RWPE1 (cell line): ENCODE measurements at regions not wholly inside any gene's neighbourhood (a gene's known extent, or its start where the extent isn't known, plus 50 kb on each side); places are given as distances from the start of the nearest gene placed in this dataset.
A peak's percentile ranks its signal among the peaks of the same experiment; 100 is the strongest.

Experiments
- CTCF ChIA-PET: fragments of 350-600 bp; sonication (Branson Sonifier 250); formaldehyde crosslinking; extraction: SDS; loops from one replicate; lab custom pipeline; 2021; lab: Yijun Ruan, JAX
- POLR2A ChIA-PET: fragments of 400-600 bp; formaldehyde crosslinking; extraction: SDS; loops from one replicate; lab custom pipeline; 2020; ENCODE audit warnings: antibody characterized with exemption; ENCODE audit not compliant: low non-redundant PET; lab: Yijun Ruan, JAX
- DNase-seq: peaks from one replicate; pipeline ENCODE4 v3.0.0; 2012; ENCODE audit warnings: low spot score
- H3K27ac ChIP-seq: fragments of 450-650 bp; 2 replicates; pipeline ENCODE4 v1.5.1; 2017
- CTCF ChIP-seq: fragments of 450-650 bp; conservative IDR thresholded peaks from 2 replicates; pipeline ENCODE4 v1.5.1; 2017; ENCODE audit warnings: low read depth, mild to moderate bottlenecking

GRCh38 chr6:9496837-9497236 is 918.0 kb downstream of the TFAP2A start:
- DNase-seq = no peak
- TF ChIP-seq CTCF = no peak
- H3K27ac ChIP-seq = no peak overlapping the region
- ChIA-PET POLR2A (no interaction called here), CTCF (no interaction called here)

GRCh38 chr6:9494864-9495263 is 920.0 kb downstream of the TFAP2A start:
- ChIA-PET POLR2A (no interaction called here), CTCF (interaction anchor here (0.7 kb wide), 1 partner anchor 259 kb away, joined by 3 read pairs; no protein-coding TSS in a partner anchor)
- TF ChIP-seq CTCF = no peak
- no peak overlapping the region for H3K27ac ChIP-seq
- no peak for DNase-seq

- no peak overlapping the region for H3K27ac ChIP-seq
- CTCF ChIA-PET = no interaction called here
- POLR2A ChIA-PET = no interaction called here
- no peak for DNase-seq
- no peak for TF ChIP-seq CTCF
Measured at GRCh38 chr6:9492790-9493189, 922.1 kb downstream of the TFAP2A start.

- no peak for TF ChIP-seq CTCF
- H3K27ac ChIP-seq = no peak overlapping the region
- ChIA-PET POLR2A (no interaction called here), CTCF (no interaction called here)
- no peak for DNase-seq
Measured at GRCh38 chr6:9487128-9487527, 927.7 kb downstream of the TFAP2A start.

GRCh38 chr6:9485992-9486391 is 928.9 kb downstream of the TFAP2A start:
- CTCF ChIA-PET = no interaction called here
- TF ChIP-seq CTCF = no peak
- peak; percentile 8 for DNase-seq
- POLR2A ChIA-PET = no interaction called here
- no peak overlapping the region for H3K27ac ChIP-seq

- TF ChIP-seq CTCF = no peak
- no peak overlapping the region for H3K27ac ChIP-seq
- DNase-seq = no peak
- ChIA-PET CTCF (interaction anchor here (0.6 kb wide), 1 partner anchor 605 kb away, joined by 4 read pairs; no protein-coding TSS in a partner anchor), POLR2A (no interaction called here)
Measured at GRCh38 chr6:9484686-9485085, 930.2 kb downstream of the TFAP2A start.

GRCh38 chr6:9484091-9484490 is 930.8 kb downstream of the TFAP2A start:
- no peak for DNase-seq
- ChIA-PET CTCF (interaction anchor here (0.6 kb wide), 2 partner anchors 34 to 605 kb away, joined by 3 to 4 read pairs; no protein-coding TSS in a partner anchor), POLR2A (no interaction called here)
- no peak for TF ChIP-seq CTCF
- no peak overlapping the region for H3K27ac ChIP-seq
